K562 (cell line): ENCODE measurements at regions not wholly inside any gene's neighbourhood (a gene's known extent, or its start where the extent isn't known, plus 50 kb on each side); places are given as distances from the start of the nearest gene placed in this dataset.

ENCODE experiments used
- ATAC-seq: fragments of 200-7000 bp; cut with Tn5 transposase; 3 replicates; pipeline ENCODE4 v1.9.1; 2020; ENCODE audit warnings: moderate library complexity
- BruUV-seq: library from RNA; stranded (reverse); fragments of 400-500 nt; replicated peaks from 2 replicates; lab custom pipeline; 2021; lab: Mats Ljungman, UMichigan
- CTCF ChIA-PET: fragments of 300-600 bp; formaldehyde crosslinking; extraction: SDS; loops from one replicate; lab custom pipeline; 2021; ENCODE audit warnings: low intra/inter-chr PET ratio; lab: Yijun Ruan, JAX
- POLR2A ChIA-PET: fragments of 300-600, 350-650 bp; sonication (Branson Sonifier 250); formaldehyde crosslinking; extraction: SDS; loops from one replicate; lab custom pipeline; 2021; ENCODE audit warnings: antibody characterized with exemption, inconsistent platforms; lab: Yijun Ruan, JAX
- DNase-seq, 4 experiments: peaks; one replicate each; pipeline versions ENCODE4 v3.0.0 to v3.0.0-alpha.2; 2011 to 2018; ENCODE audit warnings: low spot score in 3 of 4, mixed read lengths in 3 of 4; ENCODE audit errors: extremely low read depth in 1 of 4
- FAIRE-seq: peaks from 2 replicates; lab custom pipeline; 2011; peaks lifted over from hg19 to GRCh38; lab: Jason Lieb, UNC
- H2AFZ ChIP-seq: 2 replicates; pipeline ENCODE4 v1.6.0; 2011; ENCODE audit warnings: low read depth, low read length, control low read depth, inconsistent platforms
- H3K27ac ChIP-seq: fragments of 200-600 bp; 3 replicates; pipeline ENCODE4 v1.8.0; 2011; ENCODE audit warnings: low read depth, mild to moderate bottlenecking, control low read depth, inconsistent platforms, low read length, moderate library complexity, mixed read lengths; ENCODE audit errors: extremely low read depth
- H3K27me3 ChIP-seq, 2 experiments: fragments of 300-600 bp in 1 of 2; 2 replicates in 1 of 2; 3 replicates in 1 of 2; pipeline versions ENCODE4 v1.6.0 to v1.8.0; 2011; ENCODE audit warnings: inconsistent platforms in 2 of 2, low read length in 2 of 2, mild to moderate bottlenecking in 1 of 2, mixed read lengths in 1 of 2, moderate library complexity in 1 of 2; ENCODE audit not compliant: control insufficient read depth in 2 of 2, insufficient read depth in 2 of 2
- H3K36me3 ChIP-seq: fragments of 300-600 bp; 3 replicates; pipeline ENCODE4 v1.8.0; 2011; ENCODE audit warnings: mild to moderate bottlenecking, low read length, inconsistent platforms; ENCODE audit not compliant: control insufficient read depth, insufficient read depth
- H3K4me1 ChIP-seq, 2 experiments: fragments of 200-600 bp in 1 of 2; replicated peaks in 1 of 2; 2 replicates in 1 of 2; 3 replicates in 1 of 2; pipeline versions ENCODE4 v1.5.1 to v1.8.0; 2011; ENCODE audit warnings: inconsistent platforms in 2 of 2, low read length in 2 of 2, mild to moderate bottlenecking in 1 of 2, mixed read lengths in 1 of 2, moderate library complexity in 1 of 2; ENCODE audit not compliant: control insufficient read depth in 2 of 2, insufficient read depth in 2 of 2
- H3K4me2 ChIP-seq: 2 replicates; pipeline ENCODE4 v1.6.1; 2011; ENCODE audit warnings: low read length, control low read depth, inconsistent platforms, mixed read lengths; ENCODE audit not compliant: insufficient read depth
- H3K4me3 ChIP-seq: fragments of 200-600 bp; sonication (generic), shearing (Covaris generic); 2 replicates; pipeline ENCODE4 v1.5.1; 2016; ENCODE audit warnings: control low read depth, inconsistent platforms
- H3K79me2 ChIP-seq: fragments of 200-600 bp; 3 replicates; pipeline ENCODE4 v1.8.0; 2011; ENCODE audit warnings: low read length, inconsistent platforms; ENCODE audit not compliant: control insufficient read depth, insufficient read depth
- H3K9ac ChIP-seq, 2 experiments: 2 replicates each; pipeline versions ENCODE4 v1.6.0 to v1.6.1; 2011; ENCODE audit warnings: low read depth in 2 of 2, low read length in 2 of 2, control low read depth in 1 of 2, inconsistent platforms in 1 of 2, mild to moderate bottlenecking in 1 of 2, mixed read lengths in 1 of 2; ENCODE audit not compliant: insufficient read depth in 1 of 2
- H3K9me1 ChIP-seq: one replicate; pipeline ENCODE4 v1.6.0; 2011; ENCODE audit warnings: inconsistent platforms, mild to moderate bottlenecking, low read length, moderate library complexity; ENCODE audit not compliant: control insufficient read depth, insufficient read depth
- H3K9me3 ChIP-seq: replicated peaks from 2 replicates; pipeline ENCODE4 v1.5.1; 2011; ENCODE audit warnings: low read depth, low read length, inconsistent platforms; ENCODE audit not compliant: control insufficient read depth, insufficient read depth
- H4K20me1 ChIP-seq: replicated peaks from 2 replicates; pipeline ENCODE4 v1.6.1; 2011; ENCODE audit warnings: low read length, inconsistent platforms, mixed read lengths; ENCODE audit not compliant: control insufficient read depth, insufficient read depth
- ARID1B ChIP-seq: fragments of 450-650 bp; IDR thresholded peaks from 2 replicates; pipeline ENCODE4 v1.6.1; 2016; ENCODE audit warnings: antibody characterized with exemption, mild to moderate bottlenecking, inconsistent platforms
- CBX3 ChIP-seq, 2 experiments: IDR thresholded peaks; 1 replicate in 1 of 2; 2 replicates in 1 of 2; pipeline ENCODE4 v1.6.1; 2012; ENCODE audit warnings: inconsistent platforms in 2 of 2, low read length in 2 of 2, borderline replicate concordance in 1 of 2, control low read depth in 1 of 2
- CREBBP ChIP-seq: IDR thresholded peaks from one replicate; pipeline ENCODE4 v1.6.1; 2012; ENCODE audit warnings: low read depth, mild to moderate bottlenecking, control low read depth, inconsistent platforms, low read length
- FOXJ3 ChIP-seq: sonication (generic); formaldehyde crosslinking; IDR thresholded peaks from 2 replicates; pipeline ENCODE4 v1.4.0; 2020; ENCODE audit warnings: mild to moderate bottlenecking, missing genetic modification reagents
- HDAC3 ChIP-seq: fragments of 450-650 bp; IDR thresholded peaks from 2 replicates; pipeline ENCODE4 v1.6.1; 2018; ENCODE audit warnings: borderline replicate concordance, mild to moderate bottlenecking, moderate library complexity; ENCODE audit not compliant: partially characterized antibody
- HLTF ChIP-seq: fragments of 450-650 bp; IDR thresholded peaks from 2 replicates; pipeline ENCODE4 v1.6.1; 2016
- MTA2 ChIP-seq: fragments of 450-650 bp; IDR thresholded peaks from 2 replicates; pipeline ENCODE4 v1.6.1; 2016; ENCODE audit warnings: low read depth
- NCOA2 ChIP-seq, 2 experiments: fragments of 450-650 bp; IDR thresholded peaks; 2 replicates each; pipeline ENCODE4 v1.6.1; 2018; ENCODE audit warnings: mild to moderate bottlenecking in 2 of 2, moderate library complexity in 1 of 2; ENCODE audit not compliant: partially characterized antibody in 2 of 2
- POU5F1 ChIP-seq: fragments of 150-350 bp; IDR thresholded peaks from 2 replicates; pipeline ENCODE4 v1.6.1; 2014; ENCODE audit warnings: borderline replicate concordance, low read length, low read depth, mild to moderate bottlenecking; ENCODE audit not compliant: partially characterized antibody
- WHSC1 ChIP-seq: IDR thresholded peaks from one replicate; pipeline ENCODE4 v1.6.1; 2012; ENCODE audit warnings: low read length, control low read depth, inconsistent platforms
- ZFP36 ChIP-seq: fragments of 150-350 bp; IDR thresholded peaks from 2 replicates; pipeline ENCODE4 v1.6.1; 2018; ENCODE audit warnings: low read length, low read depth; ENCODE audit not compliant: partially characterized antibody
- ZNF408 ChIP-seq: fragments of 250-450 bp; sonication (Bioruptor Pico); IDR thresholded peaks from 2 replicates; pipeline ENCODE4 v1.4.0; 2020; ENCODE audit warnings: low read depth, mild to moderate bottlenecking, moderate library complexity
- ZNF511 ChIP-seq: sonication (generic); formaldehyde crosslinking; IDR thresholded peaks from 2 replicates; pipeline ENCODE4 v1.8.0; 2022; ENCODE audit warnings: mild to moderate bottlenecking, missing genetic modification reagents
- ZNF512 ChIP-seq: IDR thresholded peaks from 2 replicates; pipeline ENCODE4 v1.6.1; 2016; ENCODE audit warnings: missing genetic modification characterization, missing compliant biosample characterization
- WGBS: fragments of 100-300 bp; shearing (Covaris generic); methylation state at CpG from one replicate; pipeline ENCODE4 v1.1.6; 2016; ENCODE audit warnings: low coverage, mixed read lengths; ENCODE audit not compliant: insufficient coverage; ENCODE audit errors: missing lambda C conversion rate; 5-methylcytosine and 5-hydroxymethylcytosine counted together
- in situ Hi-C: fragments of 300-500 bp; cut with MboI; formaldehyde crosslinking; loops from 4 replicates; pipeline ENCODE4 v1.15.0; 2018; ENCODE audit warnings: inconsistent platforms, mixed read lengths
- intact Hi-C: fragments of 100-400 bp; cut with micrococcal nuclease; formaldehyde crosslinking; loops from 2 replicates; pipeline ENCODE4 v1.14.2; 2022
- TF ChIP-seq, protein P1 (sequence below): fragments of 450-650 bp; IDR thresholded peaks from 2 replicates; pipeline ENCODE4 v1.6.1; 2016

DNA sequence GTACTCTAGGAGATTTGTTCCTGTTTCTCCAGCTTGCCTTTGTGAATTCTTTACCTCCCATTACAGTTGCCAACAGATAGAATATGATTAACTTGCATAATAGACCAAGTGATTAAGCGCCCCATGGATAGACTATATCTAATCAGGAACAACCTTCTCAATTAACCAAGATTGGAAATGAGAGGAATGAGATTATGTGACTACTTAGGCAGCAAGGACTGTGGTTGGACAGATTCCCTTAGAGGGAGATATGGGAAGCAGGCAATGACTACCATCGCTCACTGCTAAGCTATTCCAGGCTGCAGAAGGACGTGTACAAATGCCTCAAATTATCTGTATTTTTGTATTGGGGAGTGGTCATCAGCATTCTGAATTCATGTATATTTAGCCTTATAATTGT is 278.1 kb upstream of the DAB2 start (continued):
- TF ChIP-seq CBX3 (IDR thresholded peaks at IDR 0.05; ENCODE audit: borderline replicate concordance in 1 of 2, low read length in 2 of 2): no peak
- no peak for TF ChIP-seq ZNF512 (tag)
- TF ChIP-seq ZFP36: no peak
- no peak for TF ChIP-seq HDAC3

- Histone ChIP-seq H3K4me3 (no peak overlapping the region), H3K79me2 (no peaks in the 10 kb centered on the region), H3K27ac (no peak overlapping the region), H3K9me3 (no peaks in the 10 kb centered on the region), H3K9me1 (no peaks in the 10 kb centered on the region), H3K4me1 (no peaks in the 10 kb centered on the region), H3K36me3 (no peaks in the 10 kb centered on the region), H3K9ac (no peak overlapping the region), H4K20me1 (no peaks in the 10 kb centered on the region), H2AFZ (no peak overlapping the region), H3K4me2 (no peak overlapping the region), H3K27me3 (no peaks in the 10 kb centered on the region)
- DNase-seq (no peak), ATAC-seq (no peak), FAIRE-seq (no peak)
- WGBS: no CpG with 5 or more reads among the region's 1 CpG
- POLR2A ChIA-PET: interaction anchor here (0.6 kb wide), 1 partner anchor 70 kb away, joined by 3 read pairs; no protein-coding TSS in a partner anchor
- BruUV-seq: no TSS peak
- no peak for TF ChIP-seq MTA2
- no peak for TF ChIP-seq FOXJ3 (CRISPR knock-in tag)
- no peak for TF ChIP-seq POU5F1
- TF ChIP-seq NCOA2 (IDR thresholded peaks at IDR 0.05; ENCODE audit: partially characterized antibody in 2 of 2): no peak
- TF ChIP-seq HLTF: no peak
- TF ChIP-seq ZNF408 (CRISPR knock-in tag): no peak
- TF ChIP-seq, protein P1, sequence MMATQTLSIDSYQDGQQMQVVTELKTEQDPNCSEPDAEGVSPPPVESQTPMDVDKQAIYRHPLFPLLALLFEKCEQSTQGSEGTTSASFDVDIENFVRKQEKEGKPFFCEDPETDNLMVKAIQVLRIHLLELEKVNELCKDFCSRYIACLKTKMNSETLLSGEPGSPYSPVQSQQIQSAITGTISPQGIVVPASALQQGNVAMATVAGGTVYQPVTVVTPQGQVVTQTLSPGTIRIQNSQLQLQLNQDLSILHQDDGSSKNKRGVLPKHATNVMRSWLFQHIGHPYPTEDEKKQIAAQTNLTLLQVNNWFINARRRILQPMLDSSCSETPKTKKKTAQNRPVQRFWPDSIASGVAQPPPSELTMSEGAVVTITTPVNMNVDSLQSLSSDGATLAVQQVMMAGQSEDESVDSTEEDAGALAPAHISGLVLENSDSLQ: no peak
- TF ChIP-seq ARID1B: no peak
- no peak for TF ChIP-seq CREBBP
- TF ChIP-seq ZNF511 (CRISPR knock-in tag): no peak
- no peak for TF ChIP-seq WHSC1
- intact Hi-C loops (no loop called here), in situ Hi-C loops (no loop called here)
- CTCF ChIA-PET: no interaction called here
Observed at GRCh38 chr5:39700523-39700922, 275.7 kb upstream of the DAB2 start.
